ENCODE measurements at regions not wholly inside any gene's neighbourhood (a gene's known extent, or its start where the extent isn't known, plus 50 kb on each side); places are given as distances from the start of the nearest gene placed in this dataset.

- H3K36me3 Mint-ChIP-seq (ENCODE audit: low read depth), result no peaks in the 10 kb centered on the region
- no peaks in the 10 kb centered on the region for H3K27me3 Mint-ChIP-seq
- no peak for ATAC-seq (replicated peaks)
- no peak overlapping the region for H3K27ac Mint-ChIP-seq
- H3K4me3 Mint-ChIP-seq, result no peak overlapping the region
- H3K4me1 Mint-ChIP-seq, result no peaks in the 10 kb centered on the region
- peaks cover 28% of the 10 kb centered on the region for H3K9me3 Mint-ChIP-seq
These were observed 1526.6 kb upstream of the FLRT2 start for GRCh38 chr14:84003346-84003745.

GRCh38 chr14:84006643-84007155 is 1523.2 kb upstream of the FLRT2 start:
- H3K36me3 Mint-ChIP-seq (ENCODE audit: low read depth), result no peaks in the 10 kb centered on the region
- ATAC-seq (replicated peaks), result no peak
- H3K27ac Mint-ChIP-seq, result no peak overlapping the region
- peaks cover 24% of the 10 kb centered on the region for H3K9me3 Mint-ChIP-seq
- no peak overlapping the region for H3K4me3 Mint-ChIP-seq
- H3K4me1 Mint-ChIP-seq, result no peaks in the 10 kb centered on the region
- no peaks in the 10 kb centered on the region for H3K27me3 Mint-ChIP-seq

- Mint-ChIP-seq H3K9me3 (peaks cover 8% of the 10 kb centered on the region), H3K27me3 (no peaks in the 10 kb centered on the region), H3K4me1 (no peaks in the 10 kb centered on the region), H3K27ac (no peak overlapping the region), H3K36me3 (ENCODE audit: low read depth) (no peaks in the 10 kb centered on the region), H3K4me3 (no peak overlapping the region)
- ATAC-seq (replicated peaks), result no peak
These were observed 1516.5 kb upstream of the FLRT2 start for GRCh38 chr14:84013424-84013823.

GRCh38 chr14:84017495-84017894 is 1512.4 kb upstream of the FLRT2 start:
- H3K4me1 Mint-ChIP-seq, result no peaks in the 10 kb centered on the region

DNA sequence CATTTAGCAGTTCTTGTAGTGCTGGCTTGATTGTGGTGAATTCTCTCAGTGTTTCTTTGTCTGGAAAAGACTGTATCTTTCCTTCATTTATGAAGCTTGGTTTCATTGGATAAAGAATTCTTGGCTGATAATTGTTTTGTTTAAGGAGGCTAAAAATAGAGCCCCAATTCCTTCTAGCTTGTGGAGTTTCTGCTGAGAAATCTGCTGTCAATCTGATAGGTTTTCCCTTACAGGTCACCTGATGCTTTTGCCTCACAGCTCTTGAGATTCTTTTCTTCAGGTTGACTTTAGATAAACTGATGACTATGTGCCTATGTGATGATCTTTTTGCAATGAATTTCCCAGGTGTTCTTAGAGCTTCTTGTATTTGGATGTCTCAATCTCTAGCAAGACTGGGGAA is 1508.5 kb upstream of the FLRT2 start:
- H3K27me3 Mint-ChIP-seq, result no peaks in the 10 kb centered on the region
- no peaks in the 10 kb centered on the region for H3K4me1 Mint-ChIP-seq
- H3K36me3 Mint-ChIP-seq (ENCODE audit: low read depth), result no peaks in the 10 kb centered on the region
- H3K27ac Mint-ChIP-seq, result no peak overlapping the region
- no peak for ATAC-seq (replicated peaks)
- H3K9me3 Mint-ChIP-seq, result peaks cover 18% of the 10 kb centered on the region
- H3K4me3 Mint-ChIP-seq, result no peak overlapping the region

More at GRCh38 chr14:84017495-84017894, 1512.4 kb upstream of the FLRT2 start:
- no peak for ATAC-seq (replicated peaks)
- H3K27me3 Mint-ChIP-seq, result no peaks in the 10 kb centered on the region
- H3K4me3 Mint-ChIP-seq, result no peak overlapping the region
- H3K27ac Mint-ChIP-seq, result no peak overlapping the region
- no peaks in the 10 kb centered on the region for H3K36me3 Mint-ChIP-seq (ENCODE audit: low read depth)
- H3K9me3 Mint-ChIP-seq, result peaks cover 9% of the 10 kb centered on the region

GRCh38 chr14:84024231-84024820 is 1505.6 kb upstream of the FLRT2 start:
- Mint-ChIP-seq H3K27ac (no peak overlapping the region), H3K9me3 (peaks cover 20% of the 10 kb centered on the region), H3K27me3 (no peaks in the 10 kb centered on the region), H3K36me3 (ENCODE audit: low read depth) (no peaks in the 10 kb centered on the region), H3K4me3 (no peak overlapping the region), H3K4me1 (no peaks in the 10 kb centered on the region)
- ATAC-seq (replicated peaks), result no peak

DNA sequence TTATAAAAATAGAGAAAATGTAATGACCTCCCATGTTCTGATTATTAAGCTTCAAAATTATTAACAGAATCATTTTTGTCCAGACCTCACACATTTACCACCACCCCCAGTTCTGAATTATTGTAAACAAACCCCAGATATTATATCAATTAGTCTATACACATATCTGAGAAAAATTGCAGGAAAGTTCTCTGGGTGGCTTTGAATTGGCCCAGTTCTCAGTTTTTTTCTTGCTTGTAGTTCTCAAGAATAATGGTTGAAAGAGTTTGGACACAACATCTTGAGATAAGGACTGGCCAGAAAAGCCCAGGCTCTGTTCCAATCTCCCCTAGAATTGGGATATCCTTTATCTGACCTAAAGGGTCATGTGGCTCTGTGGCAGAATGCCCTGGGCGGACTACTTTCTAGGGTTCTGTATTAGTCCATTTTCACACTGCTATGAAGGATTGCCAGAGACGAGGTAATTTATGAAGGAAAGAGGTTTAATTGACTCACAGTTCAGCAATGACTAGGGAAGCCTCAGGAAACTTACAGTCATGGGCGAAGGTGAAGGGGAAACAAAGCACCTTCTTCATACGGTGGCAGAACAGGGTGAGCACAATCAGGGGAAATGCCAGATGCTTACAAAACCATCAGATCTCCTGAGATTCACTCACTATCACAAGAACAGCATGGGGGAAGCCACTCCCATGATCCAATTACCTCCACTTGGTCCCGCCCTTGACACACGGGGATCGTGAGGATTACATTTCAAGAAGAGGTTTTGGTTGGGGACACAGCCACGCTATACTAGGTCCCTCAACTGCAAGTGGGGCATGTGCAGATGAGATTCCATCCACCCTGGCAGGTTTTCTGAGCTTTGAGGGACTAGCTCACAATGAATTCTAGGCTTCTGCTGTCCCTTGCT is 1504.6 kb upstream of the FLRT2 start:
- Mint-ChIP-seq H3K27me3 (no peaks in the 10 kb centered on the region), H3K27ac (no peak overlapping the region), H3K9me3 (peaks cover 24% of the 10 kb centered on the region), H3K4me3 (no peak overlapping the region), H3K36me3 (ENCODE audit: low read depth) (no peaks in the 10 kb centered on the region), H3K4me1 (no peaks in the 10 kb centered on the region)
- ATAC-seq (replicated peaks), result no peak

- H3K4me1 Mint-ChIP-seq, result no peaks in the 10 kb centered on the region
- no peaks in the 10 kb centered on the region for H3K27me3 Mint-ChIP-seq
- H3K4me3 Mint-ChIP-seq, result no peak overlapping the region
- no peak overlapping the region for H3K27ac Mint-ChIP-seq
- no peaks in the 10 kb centered on the region for H3K36me3 Mint-ChIP-seq (ENCODE audit: low read depth)
- peaks cover 20% of the 10 kb centered on the region for H3K9me3 Mint-ChIP-seq
- ATAC-seq (replicated peaks), result no peak
These were observed 1502.6 kb upstream of the FLRT2 start for GRCh38 chr14:84027351-84027750.

GRCh38 chr14:84028080-84028604 is 1501.8 kb upstream of the FLRT2 start:
- no peaks in the 10 kb centered on the region for H3K4me1 Mint-ChIP-seq
- H3K27ac Mint-ChIP-seq, result no peak overlapping the region
- no peaks in the 10 kb centered on the region for H3K27me3 Mint-ChIP-seq
- no peak overlapping the region for H3K4me3 Mint-ChIP-seq
- ATAC-seq (replicated peaks), result no peak
- H3K9me3 Mint-ChIP-seq, result peaks cover 17% of the 10 kb centered on the region
- no peaks in the 10 kb centered on the region for H3K36me3 Mint-ChIP-seq (ENCODE audit: low read depth)

GRCh38 chr14:84029246-84029645 is 1500.7 kb upstream of the FLRT2 start:
- no peak for ATAC-seq (replicated peaks)
- no peak overlapping the region for H3K4me3 Mint-ChIP-seq
- no peak overlapping the region for H3K27ac Mint-ChIP-seq
- no peaks in the 10 kb centered on the region for H3K36me3 Mint-ChIP-seq (ENCODE audit: low read depth)
- no peaks in the 10 kb centered on the region for H3K4me1 Mint-ChIP-seq
- H3K27me3 Mint-ChIP-seq, result no peaks in the 10 kb centered on the region
- H3K9me3 Mint-ChIP-seq, result peaks cover 7% of the 10 kb centered on the region

GRCh38 chr14:84029720-84030119 is 1500.2 kb upstream of the FLRT2 start:
- no peaks in the 10 kb centered on the region for H3K27me3 Mint-ChIP-seq
- no peak for ATAC-seq (replicated peaks)
- H3K9me3 Mint-ChIP-seq, result peaks cover 7% of the 10 kb centered on the region
- no peak overlapping the region for H3K4me3 Mint-ChIP-seq
- no peak overlapping the region for H3K27ac Mint-ChIP-seq
- no peaks in the 10 kb centered on the region for H3K4me1 Mint-ChIP-seq
- no peaks in the 10 kb centered on the region for H3K36me3 Mint-ChIP-seq (ENCODE audit: low read depth)

DNA sequence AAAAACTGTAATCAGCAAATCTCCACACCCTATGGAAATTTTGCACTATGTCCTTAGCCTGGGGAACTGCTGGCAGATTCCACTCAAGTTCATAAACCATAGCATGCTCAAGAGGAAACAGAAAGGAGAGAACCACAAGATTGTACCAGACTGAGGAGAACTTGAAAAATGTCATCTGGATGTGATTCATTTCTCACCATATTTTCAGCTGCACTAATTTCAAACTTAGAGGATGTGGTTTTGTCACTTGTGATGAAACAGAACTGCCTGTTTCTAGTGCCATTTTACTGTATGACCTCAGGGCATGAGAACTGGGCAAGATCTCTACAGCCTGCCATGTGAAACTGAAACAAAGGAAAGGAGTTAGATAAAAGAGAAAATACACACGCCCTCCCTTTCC is 1493.1 kb upstream of the FLRT2 start:
- H3K27me3 Mint-ChIP-seq, result no peaks in the 10 kb centered on the region
- H3K36me3 Mint-ChIP-seq (ENCODE audit: low read depth), result no peaks in the 10 kb centered on the region
- ATAC-seq (replicated peaks), result no peak
- H3K4me3 Mint-ChIP-seq, result no peak overlapping the region
- H3K9me3 Mint-ChIP-seq, result peaks cover 22% of the 10 kb centered on the region
- no peak overlapping the region for H3K27ac Mint-ChIP-seq
- no peaks in the 10 kb centered on the region for H3K4me1 Mint-ChIP-seq

GRCh38 chr14:84037593-84037992 is 1492.4 kb upstream of the FLRT2 start:
- H3K4me1 Mint-ChIP-seq, result no peaks in the 10 kb centered on the region
- no peak for ATAC-seq (replicated peaks)
- peaks cover 22% of the 10 kb centered on the region for H3K9me3 Mint-ChIP-seq
- H3K36me3 Mint-ChIP-seq (ENCODE audit: low read depth), result no peaks in the 10 kb centered on the region
- no peak overlapping the region for H3K4me3 Mint-ChIP-seq
- no peaks in the 10 kb centered on the region for H3K27me3 Mint-ChIP-seq
- no peak overlapping the region for H3K27ac Mint-ChIP-seq

- ATAC-seq (replicated peaks), result no peak
- Mint-ChIP-seq H3K27me3 (no peaks in the 10 kb centered on the region), H3K4me1 (no peaks in the 10 kb centered on the region), H3K27ac (no peak overlapping the region), H3K4me3 (no peak overlapping the region), H3K36me3 (ENCODE audit: low read depth) (no peaks in the 10 kb centered on the region), H3K9me3 (peaks cover 22% of the 10 kb centered on the region)
These were observed 1489.8 kb upstream of the FLRT2 start for GRCh38 chr14:84040101-84040500.

DNA sequence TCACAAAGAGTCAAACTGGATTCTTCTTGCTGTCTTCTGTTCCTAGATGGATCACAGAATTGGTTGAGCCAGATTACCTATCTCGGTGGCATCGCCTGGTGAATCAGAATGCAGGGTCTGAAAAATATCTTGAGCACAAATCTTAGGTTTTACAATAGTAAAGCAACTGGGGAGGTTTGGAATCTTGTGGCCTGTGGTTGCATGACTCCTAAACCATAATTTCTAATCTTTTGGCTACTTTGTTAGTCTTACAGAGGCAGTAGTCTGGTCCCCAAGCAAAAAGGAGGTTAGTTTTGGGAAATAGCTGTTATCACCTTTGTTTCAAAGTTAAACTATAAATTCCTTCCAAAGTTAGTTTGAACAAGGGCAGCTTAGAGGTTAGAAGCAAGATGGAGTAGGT is 1488.5 kb upstream of the FLRT2 start:
- no peaks in the 10 kb centered on the region for H3K27me3 Mint-ChIP-seq
- H3K4me1 Mint-ChIP-seq, result no peaks in the 10 kb centered on the region
- no peak for ATAC-seq (replicated peaks)
- no peak overlapping the region for H3K4me3 Mint-ChIP-seq
- H3K36me3 Mint-ChIP-seq (ENCODE audit: low read depth), result no peaks in the 10 kb centered on the region
- H3K9me3 Mint-ChIP-seq, result peaks cover 25% of the 10 kb centered on the region
- H3K27ac Mint-ChIP-seq, result no peak overlapping the region
